PC-3 (cell line): ENCODE measurements at regions not wholly inside any gene's neighbourhood (a gene's known extent, or its start where the extent isn't known, plus 50 kb on each side); places are given as distances from the start of the nearest gene placed in this dataset.

Experiments
- ATAC-seq: fragments of 200-7000 bp; cut with Tn5 transposase; 2 replicates; pipeline ENCODE4 v1.9.1; 2020; ENCODE audit warnings: mild to moderate bottlenecking, moderate library complexity
- BruUV-seq: library from RNA; stranded (reverse); fragments of 400-500 nt; replicated peaks from 2 replicates; lab custom pipeline; 2021; lab: Mats Ljungman, UMichigan
- CTCF ChIA-PET: fragments of 300-600 bp; sonication (Branson Sonifier 250); formaldehyde crosslinking; loops from one replicate; lab custom pipeline; 2022; ENCODE audit warnings: antibody characterized with exemption; lab: Charles Lee
- POLR2A ChIA-PET: fragments of 300-600 bp; sonication (Branson Sonifier 250); formaldehyde crosslinking; loops from one replicate; lab custom pipeline; 2022; ENCODE audit warnings: antibody characterized with exemption; ENCODE audit not compliant: unreplicated experiment; lab: Charles Lee
- DNase-seq: peaks from one replicate; pipeline ENCODE4 v3.0.0-alpha.2; 2015
- H2AFZ ChIP-seq: fragments of 300-600 bp; sonication (generic); 2 replicates; pipeline ENCODE4 v1.6.0; 2016; ENCODE audit warnings: antibody characterized with exemption, low read length
- H3F3A ChIP-seq: fragments of 300-600 bp; sonication (generic); one replicate; pipeline ENCODE4 v1.6.0; 2017; ENCODE audit warnings: antibody characterized with exemption, low read length, control low read depth, mild to moderate bottlenecking; ENCODE audit not compliant: unreplicated experiment
- H3K27ac ChIP-seq: fragments of 300-600 bp; sonication (generic); 2 replicates; pipeline ENCODE4 v1.5.1; 2016; ENCODE audit warnings: mild to moderate bottlenecking, low read length
- H3K27me3 ChIP-seq: fragments of 300-600 bp; sonication (generic); 2 replicates; pipeline ENCODE4 v1.6.1; 2016; ENCODE audit warnings: low read length, mixed read lengths
- H3K36me3 ChIP-seq: fragments of 300-600 bp; sonication (generic); 2 replicates; pipeline ENCODE4 v1.6.1; 2016; ENCODE audit warnings: low read depth, mixed run types, low read length, mixed read lengths
- H3K4me1 ChIP-seq: fragments of 300-600 bp; sonication (generic); 2 replicates; pipeline ENCODE4 v1.5.1; 2016; ENCODE audit warnings: low read length; ENCODE audit not compliant: insufficient read depth
- H3K4me2 ChIP-seq: fragments of 300-600 bp; sonication (generic); 2 replicates; pipeline ENCODE4 v1.6.0; 2016; ENCODE audit warnings: low read length
- H3K4me3 ChIP-seq: fragments of 300-600 bp; sonication (generic); 2 replicates; pipeline ENCODE4 v1.5.1; 2016; ENCODE audit warnings: mild to moderate bottlenecking, low read length, mixed read lengths
- H3K79me2 ChIP-seq: fragments of 300-600 bp; sonication (generic); 2 replicates; pipeline ENCODE4 v1.6.1; 2017; ENCODE audit warnings: low read length, mixed read lengths
- H3K9ac ChIP-seq: fragments of 300-600 bp; sonication (generic); 2 replicates; pipeline ENCODE4 v1.6.0; 2016; ENCODE audit warnings: mild to moderate bottlenecking, low read length
- H3K9me2 ChIP-seq: fragments of 300-600 bp; sonication (generic); replicated peaks from 2 replicates; pipeline ENCODE4 v1.6.1; 2016; ENCODE audit warnings: mixed run types, low read length, mixed read lengths
- H3K9me3 ChIP-seq: fragments of 300-600 bp; sonication (generic); 2 replicates; pipeline ENCODE4 v1.6.1; 2016; ENCODE audit warnings: low read length, mixed read lengths
- H4K20me1 ChIP-seq: fragments of 300-600 bp; sonication (generic); 2 replicates; pipeline ENCODE4 v1.6.1; 2016; ENCODE audit warnings: low read length, mixed read lengths
- EZH2 ChIP-seq: fragments of 300-600 bp; sonication (generic); IDR thresholded peaks from one replicate; pipeline ENCODE4 v1.6.1; 2017; ENCODE audit warnings: antibody characterized with exemption, mild to moderate bottlenecking, low read length; ENCODE audit not compliant: unreplicated experiment
- EZH2phosphoT487 ChIP-seq: fragments of 300-600 bp; sonication (generic); IDR thresholded peaks from 2 replicates; pipeline ENCODE4 v1.6.1; 2018; ENCODE audit warnings: mild to moderate bottlenecking, antibody characterized with exemption, low read length, borderline replicate concordance
- intact Hi-C: fragments of 100-400 bp; cut with micrococcal nuclease; formaldehyde crosslinking; loops from 2 replicates; pipeline ENCODE4 v1.9.0; 2023
- TF ChIP-seq, protein P1 (sequence below): fragments of 300-600 bp; sonication (generic); conservative IDR thresholded peaks from 2 replicates; pipeline ENCODE4 v1.5.1; 2017; ENCODE audit warnings: antibody characterized with exemption, low read depth, mild to moderate bottlenecking, low read length

GRCh38 chr20:24721891-24722568, 227.0 kb upstream of the CST7 start:
- no TSS peak for BruUV-seq
- CTCF ChIA-PET, result no interaction called here
- H3K4me1 ChIP-seq, result no peaks in the 10 kb centered on the region
- no peak overlapping the region for H3K4me2 ChIP-seq
- ATAC-seq (no peak), DNase-seq (no peak)
- no peaks in the 10 kb centered on the region for H3K9me2 ChIP-seq
- TF ChIP-seq, protein P1, sequence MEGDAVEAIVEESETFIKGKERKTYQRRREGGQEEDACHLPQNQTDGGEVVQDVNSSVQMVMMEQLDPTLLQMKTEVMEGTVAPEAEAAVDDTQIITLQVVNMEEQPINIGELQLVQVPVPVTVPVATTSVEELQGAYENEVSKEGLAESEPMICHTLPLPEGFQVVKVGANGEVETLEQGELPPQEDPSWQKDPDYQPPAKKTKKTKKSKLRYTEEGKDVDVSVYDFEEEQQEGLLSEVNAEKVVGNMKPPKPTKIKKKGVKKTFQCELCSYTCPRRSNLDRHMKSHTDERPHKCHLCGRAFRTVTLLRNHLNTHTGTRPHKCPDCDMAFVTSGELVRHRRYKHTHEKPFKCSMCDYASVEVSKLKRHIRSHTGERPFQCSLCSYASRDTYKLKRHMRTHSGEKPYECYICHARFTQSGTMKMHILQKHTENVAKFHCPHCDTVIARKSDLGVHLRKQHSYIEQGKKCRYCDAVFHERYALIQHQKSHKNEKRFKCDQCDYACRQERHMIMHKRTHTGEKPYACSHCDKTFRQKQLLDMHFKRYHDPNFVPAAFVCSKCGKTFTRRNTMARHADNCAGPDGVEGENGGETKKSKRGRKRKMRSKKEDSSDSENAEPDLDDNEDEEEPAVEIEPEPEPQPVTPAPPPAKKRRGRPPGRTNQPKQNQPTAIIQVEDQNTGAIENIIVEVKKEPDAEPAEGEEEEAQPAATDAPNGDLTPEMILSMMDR, result no peak
- no peak for TF ChIP-seq EZH2phosphoT487
- no peak for TF ChIP-seq EZH2
- H3K27me3 ChIP-seq, result peaks cover 78% of the 10 kb centered on the region
- no peaks in the 10 kb centered on the region for H3K79me2 ChIP-seq
- H4K20me1 ChIP-seq, result no peaks in the 10 kb centered on the region
- intact Hi-C loops, result no loop called here
- no peaks in the 10 kb centered on the region for H3K9me3 ChIP-seq
- H3F3A ChIP-seq, result no peaks in the 10 kb centered on the region
- H2AFZ ChIP-seq, result no peak overlapping the region
- POLR2A ChIA-PET, result no interaction called here
- H3K27ac ChIP-seq, result no peak overlapping the region
- H3K36me3 ChIP-seq, result no peaks in the 10 kb centered on the region
- H3K9ac ChIP-seq, result no peak overlapping the region
- no peak overlapping the region for H3K4me3 ChIP-seq

GRCh38 chr20:24722586-24722985, 226.5 kb upstream of the CST7 start:
- Histone ChIP-seq H3K9me2 (no peaks in the 10 kb centered on the region), H3K4me3 (no peak overlapping the region), H3K79me2 (no peaks in the 10 kb centered on the region), H3K36me3 (no peaks in the 10 kb centered on the region), H2AFZ (no peak overlapping the region), H3K4me1 (no peaks in the 10 kb centered on the region), H3K9me3 (no peaks in the 10 kb centered on the region), H4K20me1 (no peaks in the 10 kb centered on the region), H3K4me2 (no peak overlapping the region), H3K9ac (no peak overlapping the region), H3K27ac (no peak overlapping the region), H3F3A (no peaks in the 10 kb centered on the region), H3K27me3 (peaks cover 77% of the 10 kb centered on the region)
- no TSS peak for BruUV-seq
- intact Hi-C loops, result no loop called here
- TF ChIP-seq, protein P1, result no peak
- TF ChIP-seq EZH2 (no peak), EZH2phosphoT487 (no peak)
- ChIA-PET POLR2A (no interaction called here), CTCF (no interaction called here)
- ATAC-seq, result no peak
- no peak for DNase-seq

- Histone ChIP-seq H3K4me1 (no peaks in the 10 kb centered on the region), H3K79me2 (no peaks in the 10 kb centered on the region), H3K9me2 (no peaks in the 10 kb centered on the region), H3F3A (no peaks in the 10 kb centered on the region), H3K9me3 (no peaks in the 10 kb centered on the region), H3K9ac (no peak overlapping the region), H3K27ac (no peak overlapping the region), H2AFZ (no peak overlapping the region), H3K36me3 (no peaks in the 10 kb centered on the region), H3K27me3 (peaks cover 77% of the 10 kb centered on the region), H3K4me3 (no peak overlapping the region), H3K4me2 (no peak overlapping the region), H4K20me1 (no peaks in the 10 kb centered on the region)
- TF ChIP-seq EZH2 (no peak), EZH2phosphoT487 (no peak)
- TF ChIP-seq, protein P1, result no peak
- intact Hi-C loops, result no loop called here
- no TSS peak for BruUV-seq
- ChIA-PET POLR2A (no interaction called here), CTCF (no interaction called here)
- ATAC-seq, result no peak
- DNase-seq, result no peak
Observed at GRCh38 chr20:24723186-24723585, 225.9 kb upstream of the CST7 start.
